K562 (cell line): ENCODE measurements at regions not wholly inside any gene's neighbourhood (a gene's known extent, or its start where the extent isn't known, plus 50 kb on each side); places are given as distances from the start of the nearest gene placed in this dataset.

Experiments
- ATAC-seq: fragments of 200-7000 bp; cut with Tn5 transposase; 3 replicates; pipeline ENCODE4 v1.9.1; 2020; ENCODE audit warnings: moderate library complexity
- BruUV-seq: library from RNA; stranded (reverse); fragments of 400-500 nt; replicated peaks from 2 replicates; lab custom pipeline; 2021; lab: Mats Ljungman, UMichigan
- CTCF ChIA-PET: fragments of 300-600 bp; formaldehyde crosslinking; extraction: SDS; loops from one replicate; lab custom pipeline; 2021; ENCODE audit warnings: low intra/inter-chr PET ratio; lab: Yijun Ruan, JAX
- POLR2A ChIA-PET: fragments of 300-600, 350-650 bp; sonication (Branson Sonifier 250); formaldehyde crosslinking; extraction: SDS; loops from one replicate; lab custom pipeline; 2021; ENCODE audit warnings: antibody characterized with exemption, inconsistent platforms; lab: Yijun Ruan, JAX
- DNase-seq, 4 experiments: peaks; one replicate each; pipeline versions ENCODE4 v3.0.0 to v3.0.0-alpha.2; 2011 to 2018; ENCODE audit warnings: low spot score in 3 of 4, mixed read lengths in 3 of 4; ENCODE audit errors: extremely low read depth in 1 of 4
- FAIRE-seq: peaks from 2 replicates; lab custom pipeline; 2011; peaks lifted over from hg19 to GRCh38; lab: Jason Lieb, UNC
- H2AFZ ChIP-seq: 2 replicates; pipeline ENCODE4 v1.6.0; 2011; ENCODE audit warnings: low read depth, low read length, control low read depth, inconsistent platforms
- H3K27ac ChIP-seq: fragments of 200-600 bp; 3 replicates; pipeline ENCODE4 v1.8.0; 2011; ENCODE audit warnings: low read depth, mild to moderate bottlenecking, control low read depth, inconsistent platforms, low read length, moderate library complexity, mixed read lengths; ENCODE audit errors: extremely low read depth
- H3K27me3 ChIP-seq, 2 experiments: fragments of 300-600 bp in 1 of 2; 2 replicates in 1 of 2; 3 replicates in 1 of 2; pipeline versions ENCODE4 v1.6.0 to v1.8.0; 2011; ENCODE audit warnings: inconsistent platforms in 2 of 2, low read length in 2 of 2, mild to moderate bottlenecking in 1 of 2, mixed read lengths in 1 of 2, moderate library complexity in 1 of 2; ENCODE audit not compliant: control insufficient read depth in 2 of 2, insufficient read depth in 2 of 2
- H3K36me3 ChIP-seq: fragments of 300-600 bp; 3 replicates; pipeline ENCODE4 v1.8.0; 2011; ENCODE audit warnings: mild to moderate bottlenecking, low read length, inconsistent platforms; ENCODE audit not compliant: control insufficient read depth, insufficient read depth
- H3K4me1 ChIP-seq, 2 experiments: fragments of 200-600 bp in 1 of 2; replicated peaks in 1 of 2; 2 replicates in 1 of 2; 3 replicates in 1 of 2; pipeline versions ENCODE4 v1.5.1 to v1.8.0; 2011; ENCODE audit warnings: inconsistent platforms in 2 of 2, low read length in 2 of 2, mild to moderate bottlenecking in 1 of 2, mixed read lengths in 1 of 2, moderate library complexity in 1 of 2; ENCODE audit not compliant: control insufficient read depth in 2 of 2, insufficient read depth in 2 of 2
- H3K4me2 ChIP-seq: 2 replicates; pipeline ENCODE4 v1.6.1; 2011; ENCODE audit warnings: low read length, control low read depth, inconsistent platforms, mixed read lengths; ENCODE audit not compliant: insufficient read depth
- H3K4me3 ChIP-seq: fragments of 200-600 bp; sonication (generic), shearing (Covaris generic); 2 replicates; pipeline ENCODE4 v1.5.1; 2016; ENCODE audit warnings: control low read depth, inconsistent platforms
- H3K79me2 ChIP-seq: fragments of 200-600 bp; 3 replicates; pipeline ENCODE4 v1.8.0; 2011; ENCODE audit warnings: low read length, inconsistent platforms; ENCODE audit not compliant: control insufficient read depth, insufficient read depth
- H3K9ac ChIP-seq, 2 experiments: 2 replicates each; pipeline versions ENCODE4 v1.6.0 to v1.6.1; 2011; ENCODE audit warnings: low read depth in 2 of 2, low read length in 2 of 2, control low read depth in 1 of 2, inconsistent platforms in 1 of 2, mild to moderate bottlenecking in 1 of 2, mixed read lengths in 1 of 2; ENCODE audit not compliant: insufficient read depth in 1 of 2
- H3K9me1 ChIP-seq: one replicate; pipeline ENCODE4 v1.6.0; 2011; ENCODE audit warnings: inconsistent platforms, mild to moderate bottlenecking, low read length, moderate library complexity; ENCODE audit not compliant: control insufficient read depth, insufficient read depth
- H3K9me3 ChIP-seq: replicated peaks from 2 replicates; pipeline ENCODE4 v1.5.1; 2011; ENCODE audit warnings: low read depth, low read length, inconsistent platforms; ENCODE audit not compliant: control insufficient read depth, insufficient read depth
- H4K20me1 ChIP-seq: replicated peaks from 2 replicates; pipeline ENCODE4 v1.6.1; 2011; ENCODE audit warnings: low read length, inconsistent platforms, mixed read lengths; ENCODE audit not compliant: control insufficient read depth, insufficient read depth
- CBFA2T3 ChIP-seq: fragments of 450-650 bp; IDR thresholded peaks from 2 replicates; pipeline ENCODE4 v1.6.1; 2017
- CHD2 ChIP-seq: IDR thresholded peaks from 2 replicates; pipeline ENCODE4 v1.6.1; 2011; ENCODE audit warnings: low read depth, low read length
- DDX20 ChIP-seq: fragments of 450-650 bp; IDR thresholded peaks from 2 replicates; pipeline ENCODE4 v1.6.1; 2016; ENCODE audit warnings: missing genetic modification characterization, low read depth, mild to moderate bottlenecking, missing compliant biosample characterization, moderate library complexity
- ELK1 ChIP-seq: sonication (generic); formaldehyde crosslinking; IDR thresholded peaks from 2 replicates; pipeline ENCODE4 v1.8.1; 2022; ENCODE audit warnings: missing genetic modification reagents
- GABPA ChIP-seq: fragments of 200-800 bp; sonication (Bioruptor generic); conservative IDR thresholded peaks from 2 replicates; pipeline ENCODE4 v1.6.1; 2016; ENCODE audit warnings: low read depth, missing genetic modification characterization, missing compliant biosample characterization
- HNRNPLL ChIP-seq: fragments of 200-400 bp; formaldehyde crosslinking; IDR thresholded peaks from 2 replicates; pipeline ENCODE4 v1.6.1; 2017; ENCODE audit warnings: low read length, low read depth, mild to moderate bottlenecking; ENCODE audit not compliant: poor library complexity, severe bottlenecking
- SAP30 ChIP-seq: fragments of 200-600 bp; sonication (generic); IDR thresholded peaks from 2 replicates; pipeline ENCODE4 v1.6.1; 2012; ENCODE audit warnings: borderline replicate concordance, low read depth, mild to moderate bottlenecking, moderate library complexity, low read length, control low read depth, inconsistent platforms; ENCODE audit not compliant: insufficient read depth, poor library complexity, severe bottlenecking
- SMAD1 ChIP-seq: fragments of 150-350 bp; IDR thresholded peaks from 2 replicates; pipeline ENCODE4 v1.6.1; 2014; ENCODE audit warnings: low read length, low read depth; ENCODE audit not compliant: partially characterized antibody
- WGBS: fragments of 100-300 bp; shearing (Covaris generic); methylation state at CpG from one replicate; pipeline ENCODE4 v1.1.6; 2016; ENCODE audit warnings: low coverage, mixed read lengths; ENCODE audit not compliant: insufficient coverage; ENCODE audit errors: missing lambda C conversion rate; 5-methylcytosine and 5-hydroxymethylcytosine counted together
- in situ Hi-C: fragments of 300-500 bp; cut with MboI; formaldehyde crosslinking; loops from 4 replicates; pipeline ENCODE4 v1.15.0; 2018; ENCODE audit warnings: inconsistent platforms, mixed read lengths
- intact Hi-C: fragments of 100-400 bp; cut with micrococcal nuclease; formaldehyde crosslinking; loops from 2 replicates; pipeline ENCODE4 v1.14.2; 2022

GRCh38 chr14:65294816-65295215 lies 117.7 kb upstream of the FUT8 start:
- CTCF ChIA-PET, result no interaction called here

GRCh38 chr14:65296402-65296801 lies 116.1 kb upstream of the FUT8 start:
- CTCF ChIA-PET, result no interaction called here
- no peak for TF ChIP-seq CHD2
- TF ChIP-seq DDX20, result no peak
- no peak for TF ChIP-seq HNRNPLL
- TF ChIP-seq ELK1 (CRISPR knock-in tag), result no peak
- TF ChIP-seq GABPA, result no peak
- TF ChIP-seq SMAD1, result no peak

More at GRCh38 chr14:65294816-65295215, 117.7 kb upstream of the FUT8 start:
- no peaks in the 10 kb centered on the region; a peak in 2 of 5 replicates for H3K4me1 ChIP-seq
- no peaks in the 10 kb centered on the region for H3K79me2 ChIP-seq
- H3K9me1 ChIP-seq, result no peaks in the 10 kb centered on the region
- H2AFZ ChIP-seq, result no peak overlapping the region
- intact Hi-C loops (no loop called here), in situ Hi-C loops (no loop called here)
- no peak overlapping the region for H3K4me3 ChIP-seq
- H4K20me1 ChIP-seq, result no peaks in the 10 kb centered on the region
- 0% methylated on average over 1 of the region's 1 CpG for WGBS
- no peak overlapping the region for H3K9ac ChIP-seq
- H3K27ac ChIP-seq, result no peak overlapping the region
- FAIRE-seq (no peak), DNase-seq (no peak), ATAC-seq (no peak)
- no peaks in the 10 kb centered on the region for H3K27me3 ChIP-seq
- POLR2A ChIA-PET, result no interaction called here
- H3K4me2 ChIP-seq, result no peak overlapping the region
- H3K36me3 ChIP-seq, result no peaks in the 10 kb centered on the region
- no peaks in the 10 kb centered on the region for H3K9me3 ChIP-seq
- no TSS peak for BruUV-seq
- TF ChIP-seq SAP30 (no peak), CBFA2T3 (peak; percentile 16; the same call in 1 of the 2 replicates)
- TF ChIP-seq, all 486 proteins: peak for 1

More at GRCh38 chr14:65296402-65296801, 116.1 kb upstream of the FUT8 start:
- ATAC-seq (no peak), DNase-seq (no peak), FAIRE-seq (no peak)
- Histone ChIP-seq H3K79me2 (no peaks in the 10 kb centered on the region), H3K36me3 (no peaks in the 10 kb centered on the region), H3K27ac (no peak overlapping the region), H4K20me1 (no peaks in the 10 kb centered on the region), H2AFZ (no peak overlapping the region), H3K27me3 (no peaks in the 10 kb centered on the region), H3K9me1 (no peaks in the 10 kb centered on the region), H3K4me3 (no peak overlapping the region), H3K9me3 (no peaks in the 10 kb centered on the region), H3K9ac (no peak overlapping the region), H3K4me2 (no peak overlapping the region), H3K4me1 (no peaks in the 10 kb centered on the region; a peak in 2 of 5 replicates)
- in situ Hi-C loops (no loop called here), intact Hi-C loops (no loop called here)
- no TSS peak for BruUV-seq
- POLR2A ChIA-PET, result interaction anchor here (0.6 kb wide), 1 partner anchor 22 kb away, joined by 5 read pairs; no protein-coding TSS in a partner anchor
